SK-N-SH treated with all-trans-retinoic acid at 6 μM for 48 hours (cell line): ENCODE measurements at regions not wholly inside any gene's neighbourhood (a gene's known extent, or its start where the extent isn't known, plus 50 kb on each side); places are given as distances from the start of the nearest gene placed in this dataset.

Experiments used
- ARNTL ChIP-seq: fragments of 450-650 bp; formaldehyde crosslinking; IDR thresholded peaks from 2 replicates; pipeline ENCODE4 v1.5.0; 2020; ENCODE audit warnings: low read depth, mild to moderate bottlenecking, moderate library complexity, borderline replicate concordance
- ISL1 ChIP-seq: fragments of 250-450 bp; sonication (Bioruptor Pico); IDR thresholded peaks from 2 replicates; pipeline ENCODE4 v2.1.2; 2022; ENCODE audit warnings: mild to moderate bottlenecking, moderate library complexity
- OSR1 ChIP-seq: fragments of 250-450 bp; sonication (Bioruptor Pico); IDR thresholded peaks from 2 replicates; pipeline ENCODE4 v1.8.0; 2022; ENCODE audit warnings: moderate library complexity, mild to moderate bottlenecking, inconsistent platforms
- PPARA ChIP-seq: fragments of 250-450 bp; sonication (Bioruptor Pico); IDR thresholded peaks from 2 replicates; pipeline ENCODE4 v1.5.0; 2020; ENCODE audit warnings: mild to moderate bottlenecking, borderline replicate concordance
- RARB ChIP-seq: fragments of 250-450 bp; sonication (Bioruptor Pico); IDR thresholded peaks from 2 replicates; pipeline ENCODE4 v1.8.0; 2021; ENCODE audit warnings: mild to moderate bottlenecking, moderate library complexity
- TCF4 ChIP-seq: fragments of 250-450 bp; sonication (Bioruptor Pico); IDR thresholded peaks from 2 replicates; pipeline ENCODE4 v1.8.0; 2021; ENCODE audit warnings: mild to moderate bottlenecking, moderate library complexity, borderline replicate concordance
- TOX ChIP-seq: fragments of 250-450 bp; sonication (Bioruptor Pico); IDR thresholded peaks from 2 replicates; pipeline ENCODE4 v1.8.0; 2021; ENCODE audit warnings: mild to moderate bottlenecking, moderate library complexity, borderline replicate concordance
- ZC3H10 ChIP-seq: fragments of 250-450 bp; sonication (Bioruptor Pico); IDR thresholded peaks from 2 replicates; pipeline ENCODE4 v1.5.1; 2021; ENCODE audit warnings: mild to moderate bottlenecking, moderate library complexity
- ZFP30 ChIP-seq: fragments of 450-650 bp; formaldehyde crosslinking; IDR thresholded peaks from 2 replicates; pipeline ENCODE4 v1.5.0; 2022; ENCODE audit warnings: mild to moderate bottlenecking, moderate library complexity
- ZNF70 ChIP-seq: fragments of 450-650 bp; formaldehyde crosslinking; IDR thresholded peaks from 2 replicates; pipeline ENCODE4 v1.5.0; 2020; ENCODE audit warnings: mild to moderate bottlenecking, moderate library complexity
- ZNF8 ChIP-seq: fragments of 450-650 bp; formaldehyde crosslinking; IDR thresholded peaks from 2 replicates; pipeline ENCODE4 v1.5.0; 2020; ENCODE audit warnings: mild to moderate bottlenecking, moderate library complexity
- TF ChIP-seq, protein P1 (sequence below): fragments of 250-450 bp; sonication (Bioruptor Pico); IDR thresholded peaks from 2 replicates; pipeline ENCODE4 v1.8.0; 2020; ENCODE audit warnings: mild to moderate bottlenecking, moderate library complexity, borderline replicate concordance
- TF ChIP-seq, protein P2 (sequence below): fragments of 250-450 bp; sonication (Bioruptor Pico); IDR thresholded peaks from 2 replicates; pipeline ENCODE4 v1.5.1; 2020; ENCODE audit warnings: low read depth, mild to moderate bottlenecking, moderate library complexity
- TF ChIP-seq, protein P3 (sequence below): fragments of 250-450 bp; sonication (Bioruptor Pico); IDR thresholded peaks from 2 replicates; pipeline ENCODE4 v1.8.0; 2021; ENCODE audit warnings: low read depth, mild to moderate bottlenecking, moderate library complexity, borderline replicate concordance

DNA sequence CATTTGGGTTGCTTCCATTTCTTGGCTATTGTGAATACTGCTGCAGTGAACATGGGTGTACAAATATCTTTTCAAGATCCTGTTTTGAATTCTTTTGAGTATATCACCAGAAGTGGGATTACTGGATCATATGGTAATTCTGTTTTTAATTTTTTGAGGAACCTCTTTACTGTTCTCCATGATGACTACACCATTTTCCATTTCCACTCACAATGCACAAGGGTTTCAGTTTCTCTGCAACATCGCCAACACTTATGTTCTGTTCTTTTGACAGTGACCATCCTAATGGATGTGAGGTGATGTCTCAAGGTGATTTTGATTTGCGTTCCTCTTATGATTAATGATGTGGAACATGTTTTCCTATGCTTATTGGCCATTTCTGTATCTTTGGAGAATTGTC, 214.4 kb upstream of the ZFP64 start:
- TF ChIP-seq ARNTL (CRISPR knock-in tag) (no peak), RARB (CRISPR knock-in tag) (no peak), TOX (CRISPR knock-in tag) (no peak), ZNF8 (CRISPR knock-in tag) (no peak), ZFP30 (CRISPR knock-in tag) (no peak), OSR1 (CRISPR knock-in tag) (no peak), ISL1 (CRISPR knock-in tag) (no peak), PPARA (CRISPR knock-in tag) (no peak), ZNF70 (CRISPR knock-in tag) (no peak), TCF4 (CRISPR knock-in tag) (no peak), ZC3H10 (CRISPR knock-in tag) (no peak)
- TF ChIP-seq, protein P1, sequence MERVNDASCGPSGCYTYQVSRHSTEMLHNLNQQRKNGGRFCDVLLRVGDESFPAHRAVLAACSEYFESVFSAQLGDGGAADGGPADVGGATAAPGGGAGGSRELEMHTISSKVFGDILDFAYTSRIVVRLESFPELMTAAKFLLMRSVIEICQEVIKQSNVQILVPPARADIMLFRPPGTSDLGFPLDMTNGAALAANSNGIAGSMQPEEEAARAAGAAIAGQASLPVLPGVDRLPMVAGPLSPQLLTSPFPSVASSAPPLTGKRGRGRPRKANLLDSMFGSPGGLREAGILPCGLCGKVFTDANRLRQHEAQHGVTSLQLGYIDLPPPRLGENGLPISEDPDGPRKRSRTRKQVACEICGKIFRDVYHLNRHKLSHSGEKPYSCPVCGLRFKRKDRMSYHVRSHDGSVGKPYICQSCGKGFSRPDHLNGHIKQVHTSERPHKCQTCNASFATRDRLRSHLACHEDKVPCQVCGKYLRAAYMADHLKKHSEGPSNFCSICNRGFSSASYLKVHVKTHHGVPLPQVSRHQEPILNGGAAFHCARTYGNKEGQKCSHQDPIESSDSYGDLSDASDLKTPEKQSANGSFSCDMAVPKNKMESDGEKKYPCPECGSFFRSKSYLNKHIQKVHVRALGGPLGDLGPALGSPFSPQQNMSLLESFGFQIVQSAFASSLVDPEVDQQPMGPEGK: no peak
- TF ChIP-seq, protein P2, sequence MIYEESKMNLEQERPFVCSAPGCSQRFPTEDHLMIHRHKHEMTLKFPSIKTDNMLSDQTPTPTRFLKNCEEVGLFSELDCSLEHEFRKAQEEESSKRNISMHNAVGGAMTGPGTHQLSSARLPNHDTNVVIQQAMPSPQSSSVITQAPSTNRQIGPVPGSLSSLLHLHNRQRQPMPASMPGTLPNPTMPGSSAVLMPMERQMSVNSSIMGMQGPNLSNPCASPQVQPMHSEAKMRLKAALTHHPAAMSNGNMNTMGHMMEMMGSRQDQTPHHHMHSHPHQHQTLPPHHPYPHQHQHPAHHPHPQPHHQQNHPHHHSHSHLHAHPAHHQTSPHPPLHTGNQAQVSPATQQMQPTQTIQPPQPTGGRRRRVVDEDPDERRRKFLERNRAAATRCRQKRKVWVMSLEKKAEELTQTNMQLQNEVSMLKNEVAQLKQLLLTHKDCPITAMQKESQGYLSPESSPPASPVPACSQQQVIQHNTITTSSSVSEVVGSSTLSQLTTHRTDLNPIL (CRISPR knock-in tag): no peak
- TF ChIP-seq, protein P3, sequence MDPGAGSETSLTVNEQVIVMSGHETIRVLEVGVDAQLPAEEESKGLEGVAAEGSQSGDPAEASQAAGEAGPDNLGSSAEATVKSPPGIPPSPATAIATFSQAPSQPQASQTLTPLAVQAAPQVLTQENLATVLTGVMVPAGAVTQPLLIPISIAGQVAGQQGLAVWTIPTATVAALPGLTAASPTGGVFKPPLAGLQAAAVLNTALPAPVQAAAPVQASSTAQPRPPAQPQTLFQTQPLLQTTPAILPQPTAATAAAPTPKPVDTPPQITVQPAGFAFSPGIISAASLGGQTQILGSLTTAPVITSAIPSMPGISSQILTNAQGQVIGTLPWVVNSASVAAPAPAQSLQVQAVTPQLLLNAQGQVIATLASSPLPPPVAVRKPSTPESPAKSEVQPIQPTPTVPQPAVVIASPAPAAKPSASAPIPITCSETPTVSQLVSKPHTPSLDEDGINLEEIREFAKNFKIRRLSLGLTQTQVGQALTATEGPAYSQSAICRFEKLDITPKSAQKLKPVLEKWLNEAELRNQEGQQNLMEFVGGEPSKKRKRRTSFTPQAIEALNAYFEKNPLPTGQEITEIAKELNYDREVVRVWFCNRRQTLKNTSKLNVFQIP (CRISPR knock-in tag): no peak
